ENCODE measurements at regions not wholly inside any gene's neighbourhood (a gene's known extent, or its start where the extent isn't known, plus 50 kb on each side); places are given as distances from the start of the nearest gene placed in this dataset.
A peak's percentile ranks its signal among the peaks of the same experiment; 100 is the strongest.
"Not testable (repeated sequence)": the region's sequence is repeated elsewhere in the genome, so short reads cannot be mapped to it uniquely, and the experiment has no call there.

- Histone ChIP-seq H3K4me3 (ENCODE audit: low read depth, low read length) (no peak overlapping the region), H3K27ac (ENCODE audit: low read depth, low read length) (no peak overlapping the region), H3K4me1 (ENCODE audit: control insufficient read depth, insufficient read depth, low read length) (no peaks in the 10 kb centered on the region), H3K9ac (ENCODE audit: low read depth, low read length) (no peak overlapping the region), H3K36me3 (ENCODE audit: control insufficient read depth, insufficient read depth, low read length) (no peaks in the 10 kb centered on the region), H3K9me3 (ENCODE audit: control insufficient read depth, insufficient read depth, low read length) (peaks cover under 1% of the 10 kb centered on the region; the same call in 1 of the 2 replicates), H3K27me3 (ENCODE audit: control insufficient read depth, insufficient read depth, low read length) (no peaks in the 10 kb centered on the region)
Measured at GRCh38 chr14:30017370-30017993, 89.8 kb upstream of the PRKD1 start.

GRCh38 chr14:30020271-30020670 lies 92.6 kb upstream of the PRKD1 start:
- H3K27me3 ChIP-seq (ENCODE audit: control insufficient read depth, insufficient read depth, low read length) = no peaks in the 10 kb centered on the region
- no peaks in the 10 kb centered on the region for H3K36me3 ChIP-seq (ENCODE audit: control insufficient read depth, insufficient read depth, low read length)
- H3K9me3 ChIP-seq (ENCODE audit: control insufficient read depth, insufficient read depth, low read length) = peaks cover 17% of the 10 kb centered on the region
- no peak overlapping the region for H3K4me3 ChIP-seq (ENCODE audit: low read depth, low read length)
- H3K27ac ChIP-seq (ENCODE audit: low read depth, low read length) = no peak overlapping the region
- no peak overlapping the region for H3K9ac ChIP-seq (ENCODE audit: low read depth, low read length)
- H3K4me1 ChIP-seq (ENCODE audit: control insufficient read depth, insufficient read depth, low read length) = no peaks in the 10 kb centered on the region

- no peaks in the 10 kb centered on the region for H3K36me3 ChIP-seq (ENCODE audit: control insufficient read depth, insufficient read depth, low read length)
- no peak overlapping the region for H3K27ac ChIP-seq (ENCODE audit: low read depth, low read length)
- no peak overlapping the region for H3K9ac ChIP-seq (ENCODE audit: low read depth, low read length)
- no peak overlapping the region for H3K4me3 ChIP-seq (ENCODE audit: low read depth, low read length)
- H3K4me1 ChIP-seq (ENCODE audit: control insufficient read depth, insufficient read depth, low read length) = no peaks in the 10 kb centered on the region
- peaks cover 17% of the 10 kb centered on the region for H3K9me3 ChIP-seq (ENCODE audit: control insufficient read depth, insufficient read depth, low read length)
- no peaks in the 10 kb centered on the region for H3K27me3 ChIP-seq (ENCODE audit: control insufficient read depth, insufficient read depth, low read length)
Measured at GRCh38 chr14:30020687-30021086, 93.0 kb upstream of the PRKD1 start.

GRCh38 chr14:30023350-30023749 lies 95.7 kb upstream of the PRKD1 start:
- not testable (repeated sequence) for H3K27me3 ChIP-seq (ENCODE audit: control insufficient read depth, insufficient read depth, low read length); H3K9ac ChIP-seq (ENCODE audit: low read depth, low read length); H3K4me3 ChIP-seq (ENCODE audit: low read depth, low read length); H3K27ac ChIP-seq (ENCODE audit: low read depth, low read length); H3K36me3 ChIP-seq (ENCODE audit: control insufficient read depth, insufficient read depth, low read length); H3K4me1 ChIP-seq (ENCODE audit: control insufficient read depth, insufficient read depth, low read length)
- peaks cover 24% of the 10 kb centered on the region for H3K9me3 ChIP-seq (ENCODE audit: control insufficient read depth, insufficient read depth, low read length)

- H3K4me1 ChIP-seq (ENCODE audit: control insufficient read depth, insufficient read depth, low read length) = peaks cover 21% of the 10 kb centered on the region
- H3K27ac ChIP-seq (ENCODE audit: low read depth, low read length) = peak overlapping the region; percentile 42
- no peaks in the 10 kb centered on the region for H3K36me3 ChIP-seq (ENCODE audit: control insufficient read depth, insufficient read depth, low read length)
- no peaks in the 10 kb centered on the region for H3K9me3 ChIP-seq (ENCODE audit: control insufficient read depth, insufficient read depth, low read length)
- H3K27me3 ChIP-seq (ENCODE audit: control insufficient read depth, insufficient read depth, low read length) = no peaks in the 10 kb centered on the region
- H3K9ac ChIP-seq (ENCODE audit: low read depth, low read length) = no peak overlapping the region
- H3K4me3 ChIP-seq (ENCODE audit: low read depth, low read length) = no peak overlapping the region
Measured at GRCh38 chr14:30034152-30034551, 106.5 kb upstream of the PRKD1 start.

- H3K27me3 ChIP-seq (ENCODE audit: control insufficient read depth, insufficient read depth, low read length) = no peaks in the 10 kb centered on the region
- peaks cover 21% of the 10 kb centered on the region for H3K4me1 ChIP-seq (ENCODE audit: control insufficient read depth, insufficient read depth, low read length)
- no peaks in the 10 kb centered on the region for H3K36me3 ChIP-seq (ENCODE audit: control insufficient read depth, insufficient read depth, low read length)
- no peaks in the 10 kb centered on the region for H3K9me3 ChIP-seq (ENCODE audit: control insufficient read depth, insufficient read depth, low read length)
- H3K27ac ChIP-seq (ENCODE audit: low read depth, low read length) = no peak overlapping the region
- no peak overlapping the region for H3K4me3 ChIP-seq (ENCODE audit: low read depth, low read length)
- H3K9ac ChIP-seq (ENCODE audit: low read depth, low read length) = no peak overlapping the region
Measured at GRCh38 chr14:30035361-30035760, 107.7 kb upstream of the PRKD1 start.

GRCh38 chr14:30045720-30046119 lies 118.1 kb upstream of the PRKD1 start:
- Histone ChIP-seq H3K4me1 (ENCODE audit: control insufficient read depth, insufficient read depth, low read length) (no peaks in the 10 kb centered on the region), H3K9ac (ENCODE audit: low read depth, low read length) (no peak overlapping the region), H3K27me3 (ENCODE audit: control insufficient read depth, insufficient read depth, low read length) (no peaks in the 10 kb centered on the region), H3K27ac (ENCODE audit: low read depth, low read length) (no peak overlapping the region), H3K4me3 (ENCODE audit: low read depth, low read length) (no peak overlapping the region), H3K36me3 (ENCODE audit: control insufficient read depth, insufficient read depth, low read length) (no peaks in the 10 kb centered on the region), H3K9me3 (ENCODE audit: control insufficient read depth, insufficient read depth, low read length) (no peaks in the 10 kb centered on the region)

- Histone ChIP-seq H3K27ac (ENCODE audit: low read depth, low read length) (no peak overlapping the region), H3K36me3 (ENCODE audit: control insufficient read depth, insufficient read depth, low read length) (no peaks in the 10 kb centered on the region), H3K9ac (ENCODE audit: low read depth, low read length) (no peak overlapping the region), H3K4me3 (ENCODE audit: low read depth, low read length) (no peak overlapping the region), H3K27me3 (ENCODE audit: control insufficient read depth, insufficient read depth, low read length) (no peaks in the 10 kb centered on the region), H3K4me1 (ENCODE audit: control insufficient read depth, insufficient read depth, low read length) (no peaks in the 10 kb centered on the region), H3K9me3 (ENCODE audit: control insufficient read depth, insufficient read depth, low read length) (no peaks in the 10 kb centered on the region)
Measured at GRCh38 chr14:30053103-30053502, 125.5 kb upstream of the PRKD1 start.

- Histone ChIP-seq H3K9ac (ENCODE audit: low read depth, low read length) (no peak overlapping the region), H3K9me3 (ENCODE audit: control insufficient read depth, insufficient read depth, low read length) (no peaks in the 10 kb centered on the region), H3K36me3 (ENCODE audit: control insufficient read depth, insufficient read depth, low read length) (no peaks in the 10 kb centered on the region), H3K27ac (ENCODE audit: low read depth, low read length) (no peak overlapping the region), H3K4me3 (ENCODE audit: low read depth, low read length) (no peak overlapping the region), H3K27me3 (ENCODE audit: control insufficient read depth, insufficient read depth, low read length) (no peaks in the 10 kb centered on the region), H3K4me1 (ENCODE audit: control insufficient read depth, insufficient read depth, low read length) (no peaks in the 10 kb centered on the region)
Measured at GRCh38 chr14:30054201-30054600, 126.6 kb upstream of the PRKD1 start.

- no peaks in the 10 kb centered on the region for H3K27me3 ChIP-seq (ENCODE audit: control insufficient read depth, insufficient read depth, low read length)
- no peaks in the 10 kb centered on the region for H3K9me3 ChIP-seq (ENCODE audit: control insufficient read depth, insufficient read depth, low read length)
- no peak overlapping the region for H3K27ac ChIP-seq (ENCODE audit: low read depth, low read length)
- H3K9ac ChIP-seq (ENCODE audit: low read depth, low read length) = no peak overlapping the region
- H3K36me3 ChIP-seq (ENCODE audit: control insufficient read depth, insufficient read depth, low read length) = no peaks in the 10 kb centered on the region
- H3K4me1 ChIP-seq (ENCODE audit: control insufficient read depth, insufficient read depth, low read length) = no peaks in the 10 kb centered on the region
- H3K4me3 ChIP-seq (ENCODE audit: low read depth, low read length) = no peak overlapping the region
Measured at GRCh38 chr14:30058401-30058800, 130.8 kb upstream of the PRKD1 start.

GRCh38 chr14:30063746-30064145 lies 136.1 kb upstream of the PRKD1 start:
- Histone ChIP-seq H3K27ac (ENCODE audit: low read depth, low read length) (no peak overlapping the region), H3K27me3 (ENCODE audit: control insufficient read depth, insufficient read depth, low read length) (no peaks in the 10 kb centered on the region)

GRCh38 chr14:30064454-30064853 lies 136.8 kb upstream of the PRKD1 start:
- no peaks in the 10 kb centered on the region for H3K4me1 ChIP-seq (ENCODE audit: control insufficient read depth, insufficient read depth, low read length)
- H3K4me3 ChIP-seq (ENCODE audit: low read depth, low read length) = no peak overlapping the region
- no peak overlapping the region for H3K9ac ChIP-seq (ENCODE audit: low read depth, low read length)
- no peaks in the 10 kb centered on the region for H3K9me3 ChIP-seq (ENCODE audit: control insufficient read depth, insufficient read depth, low read length)
- H3K27ac ChIP-seq (ENCODE audit: low read depth, low read length) = no peak overlapping the region
- H3K27me3 ChIP-seq (ENCODE audit: control insufficient read depth, insufficient read depth, low read length) = no peaks in the 10 kb centered on the region
- H3K36me3 ChIP-seq (ENCODE audit: control insufficient read depth, insufficient read depth, low read length) = no peaks in the 10 kb centered on the region

More at GRCh38 chr14:30063746-30064145, 136.1 kb upstream of the PRKD1 start:
- Histone ChIP-seq H3K4me1 (ENCODE audit: control insufficient read depth, insufficient read depth, low read length) (no peaks in the 10 kb centered on the region), H3K4me3 (ENCODE audit: low read depth, low read length) (no peak overlapping the region), H3K9me3 (ENCODE audit: control insufficient read depth, insufficient read depth, low read length) (no peaks in the 10 kb centered on the region), H3K36me3 (ENCODE audit: control insufficient read depth, insufficient read depth, low read length) (no peaks in the 10 kb centered on the region), H3K9ac (ENCODE audit: low read depth, low read length) (no peak overlapping the region)
